IMR-90 (cell line): ENCODE measurements at regions not wholly inside any gene's neighbourhood (a gene's known extent, or its start where the extent isn't known, plus 50 kb on each side); places are given as distances from the start of the nearest gene placed in this dataset.

Experiments used
- ATAC-seq: fragments of 200-7000 bp; cut with Tn5 transposase; 2 replicates; pipeline ENCODE4 v1.9.1; 2020; ENCODE audit warnings: low read depth, mild to moderate bottlenecking, moderate library complexity
- BruUV-seq: library from RNA; stranded (reverse); fragments of 400-500 nt; replicated peaks from 2 replicates; lab custom pipeline; 2021; lab: Mats Ljungman, UMichigan
- CTCF ChIA-PET: fragments of 300-600 bp; formaldehyde crosslinking; extraction: SDS; loops from one replicate; lab custom pipeline; 2021; ENCODE audit warnings: antibody characterized with exemption; lab: Yijun Ruan, JAX
- POLR2A ChIA-PET: fragments of 300-600 bp; sonication (Branson Sonifier 250); formaldehyde crosslinking; loops from one replicate; lab custom pipeline; 2022; ENCODE audit warnings: antibody characterized with exemption; ENCODE audit not compliant: unreplicated experiment; lab: Charles Lee
- DNase-seq: peaks from one replicate; pipeline ENCODE4 v3.0.0; 2013
- H2AFZ ChIP-seq: replicated peaks from 2 replicates; pipeline ENCODE3; 2013; ENCODE audit warnings: low read length, mild to moderate bottlenecking; ENCODE audit not compliant: poor library complexity
- H2AK5ac ChIP-seq: 2 replicates; pipeline ENCODE4 v1.6.1; 2013; ENCODE audit warnings: low read depth, low read length, inconsistent platforms
- H2AK9ac ChIP-seq: replicated peaks from 2 replicates; pipeline ENCODE3; 2013; ENCODE audit warnings: mild to moderate bottlenecking, low read depth, low read length, moderate library complexity; ENCODE audit not compliant: poor library complexity
- H2BK120ac ChIP-seq: 2 replicates; pipeline ENCODE4 v1.6.1; 2013; ENCODE audit warnings: low read depth, low read length, inconsistent platforms
- H2BK15ac ChIP-seq: 3 replicates; pipeline ENCODE4 v1.6.1; 2013; ENCODE audit warnings: low read depth, low read length, inconsistent platforms
- H2BK20ac ChIP-seq: 2 replicates; pipeline ENCODE4 v1.6.1; 2013; ENCODE audit warnings: low read depth, mild to moderate bottlenecking, inconsistent platforms, low read length, moderate library complexity
- H2BK5ac ChIP-seq: 2 replicates; pipeline ENCODE4 v1.6.1; 2013; ENCODE audit warnings: mild to moderate bottlenecking, low read depth, low read length, inconsistent platforms; ENCODE audit not compliant: poor library complexity, severe bottlenecking
- H3K14ac ChIP-seq: replicated peaks from 2 replicates; pipeline ENCODE4 v1.6.1; 2013; ENCODE audit warnings: low read depth, low read length, inconsistent platforms
- H3K18ac ChIP-seq: 2 replicates; pipeline ENCODE4 v1.6.1; 2013; ENCODE audit warnings: low read depth, low read length, control low read depth
- H3K23ac ChIP-seq: 2 replicates; pipeline ENCODE4 v1.6.1; 2013; ENCODE audit warnings: low read depth, low read length, inconsistent platforms
- H3K27ac ChIP-seq: 2 replicates; pipeline ENCODE4 v1.5.1; 2013; ENCODE audit warnings: mild to moderate bottlenecking, control low read depth, low read length; ENCODE audit not compliant: insufficient read depth
- H3K27me3 ChIP-seq: 2 replicates; pipeline ENCODE4 v1.6.1; 2013; ENCODE audit warnings: low read length; ENCODE audit not compliant: control insufficient read depth, insufficient read depth
- H3K36me3 ChIP-seq: 2 replicates; pipeline ENCODE4 v1.6.1; 2013; ENCODE audit warnings: low read length, mixed read lengths; ENCODE audit not compliant: control insufficient read depth, insufficient read depth
- H3K4ac ChIP-seq: 2 replicates; pipeline ENCODE4 v1.6.1; 2013; ENCODE audit warnings: low read depth, low read length, inconsistent platforms
- H3K4me1 ChIP-seq: 2 replicates; pipeline ENCODE4 v1.6.1; 2013; ENCODE audit warnings: low read length, mixed read lengths; ENCODE audit not compliant: control insufficient read depth, insufficient read depth
- H3K4me2 ChIP-seq: 2 replicates; pipeline ENCODE4 v1.6.1; 2013; ENCODE audit warnings: low read depth, mild to moderate bottlenecking, control low read depth, low read length, moderate library complexity
- H3K4me3 ChIP-seq: 2 replicates; pipeline ENCODE4 v1.5.1; 2013; ENCODE audit warnings: low read depth, mild to moderate bottlenecking, control low read depth, low read length, moderate library complexity; ENCODE audit not compliant: insufficient read depth
- H3K56ac ChIP-seq: 2 replicates; pipeline ENCODE4 v1.6.1; 2013; ENCODE audit warnings: low read length, inconsistent platforms; ENCODE audit not compliant: insufficient read depth; ENCODE audit errors: extremely low read depth
- H3K79me1 ChIP-seq, 2 experiments: 2 replicates each; pipeline ENCODE4 v1.6.1; 2013; ENCODE audit warnings: low read length in 2 of 2, inconsistent platforms in 1 of 2, low read depth in 1 of 2
- H3K9ac ChIP-seq: 2 replicates; pipeline ENCODE4 v1.6.1; 2013; ENCODE audit warnings: low read depth, low read length, control low read depth
- H3K9me1 ChIP-seq: 2 replicates; pipeline ENCODE4 v1.6.1; 2013; ENCODE audit warnings: low read length, inconsistent platforms; ENCODE audit not compliant: insufficient read depth
- H3K9me3 ChIP-seq: 2 replicates; pipeline ENCODE4 v1.6.1; 2013; ENCODE audit warnings: low read length; ENCODE audit not compliant: control insufficient read depth, insufficient read depth
- H4K20me1 ChIP-seq: 2 replicates; pipeline ENCODE4 v1.6.1; 2013; ENCODE audit warnings: low read length, inconsistent platforms; ENCODE audit not compliant: insufficient read depth
- H4K5ac ChIP-seq: 2 replicates; pipeline ENCODE4 v1.6.1; 2013; ENCODE audit warnings: mild to moderate bottlenecking, low read depth, low read length, control low read depth
- H4K8ac ChIP-seq, 2 experiments: 2 replicates each; pipeline ENCODE4 v1.6.1; 2013; ENCODE audit warnings: low read depth in 2 of 2, low read length in 2 of 2, control low read depth in 1 of 2, inconsistent platforms in 1 of 2
- H4K91ac ChIP-seq: 2 replicates; pipeline ENCODE4 v1.6.1; 2013; ENCODE audit warnings: low read depth, low read length, inconsistent platforms; ENCODE audit not compliant: insufficient read depth
- MAFK ChIP-seq: IDR thresholded peaks from 2 replicates; pipeline ENCODE4 v1.6.1; 2012; ENCODE audit warnings: low read depth, low read length, improper control_type of control experiment
- MXI1 ChIP-seq: IDR thresholded peaks from 2 replicates; pipeline ENCODE4 v1.6.1; 2012; ENCODE audit warnings: low read depth, mild to moderate bottlenecking, low read length, moderate library complexity, borderline replicate concordance
- WGBS, 2 experiments: methylation state at CpG; one replicate each; pipeline versions ENCODE4 v1.1.5 to v1.1.7; 2013; ENCODE audit warnings: missing lambda C conversion rate in 2 of 2; ENCODE audit not compliant: insufficient read length in 1 of 2; ENCODE audit errors: extremely low coverage in 2 of 2; 5-methylcytosine and 5-hydroxymethylcytosine counted together
- dilution Hi-C: fragments of 300-500 bp; cut with HindIII; formaldehyde crosslinking; loops from one replicate; pipeline ENCODE4 v1.14.3; 2018; ENCODE audit warnings: low sequenced_read_pairs; ENCODE audit not compliant: unreplicated experiment
- in situ Hi-C: fragments of 300-500 bp; cut with MboI; formaldehyde crosslinking; loops from 3 replicates; pipeline ENCODE4 v1.14.3; 2019; ENCODE audit warnings: low sequenced_read_pairs, inconsistent platforms, mixed read lengths
- intact Hi-C: fragments of 100-400 bp; cut with micrococcal nuclease; formaldehyde crosslinking; loops from 2 replicates; pipeline ENCODE4 v1.10.0; 2022

- no peaks in the 10 kb centered on the region for H3K36me3 ChIP-seq
- in situ Hi-C loops: no loop called here
- DNase-seq: no peak
Observed at GRCh38 chr11:106507645-106508306, 430.3 kb downstream of the AASDHPPT start.

More at GRCh38 chr11:106507645-106508306, 430.3 kb downstream of the AASDHPPT start:
- CTCF ChIA-PET: no interaction called here
- TF ChIP-seq MXI1 (no peak), MAFK (peak; percentile 90)
- H3K4me3 ChIP-seq: no peak overlapping the region
- no peak overlapping the region for H2BK120ac ChIP-seq
- H3K4me2 ChIP-seq: no peak overlapping the region
- dilution Hi-C loops (no loop called here), intact Hi-C loops (no loop called here)
- no peak overlapping the region for H2BK5ac ChIP-seq
- no peak overlapping the region for H2AK9ac ChIP-seq
- no peak overlapping the region for H3K4ac ChIP-seq
- H4K8ac ChIP-seq: no peak overlapping the region
- POLR2A ChIA-PET: no interaction called here
- ATAC-seq: no peak
- H2AFZ ChIP-seq: no peak overlapping the region
- H3K23ac ChIP-seq: no peak overlapping the region; the same call in 1 of the 2 replicates
- H3K9ac ChIP-seq: no peak overlapping the region
- H3K9me1 ChIP-seq: no peaks in the 10 kb centered on the region
- no peaks in the 10 kb centered on the region for H3K4me1 ChIP-seq
- H2BK20ac ChIP-seq: no peak overlapping the region
- no peak overlapping the region for H4K5ac ChIP-seq
- H4K91ac ChIP-seq: no peak overlapping the region
- no peak overlapping the region for H3K56ac ChIP-seq
- no peaks in the 10 kb centered on the region for H3K9me3 ChIP-seq
- no peak overlapping the region for H3K18ac ChIP-seq
- no CpG with 5 or more reads among the region's 1 CpG for WGBS, 2 experiments
- H3K27me3 ChIP-seq: no peaks in the 10 kb centered on the region
- no peak overlapping the region for H3K14ac ChIP-seq
- no peaks in the 10 kb centered on the region for H4K20me1 ChIP-seq
- H2AK5ac ChIP-seq: no peak overlapping the region
- no peak overlapping the region for H3K27ac ChIP-seq
- no peaks in the 10 kb centered on the region for H3K79me1 ChIP-seq
- H2BK15ac ChIP-seq: no peak overlapping the region
- BruUV-seq: no TSS peak
